Kidney epithelial cell (primary cell): ENCODE measurements at regions not wholly inside any gene's neighbourhood (a gene's known extent, or its start where the extent isn't known, plus 50 kb on each side); places are given as distances from the start of the nearest gene placed in this dataset.

Experiments
- DNase-seq: peaks from one replicate; pipeline ENCODE4 v3.0.0-alpha.2; 2010; ENCODE audit warnings: low read depth
- H3K27me3 ChIP-seq: 2 replicates; pipeline ENCODE4 v1.6.0; 2011; ENCODE audit warnings: low read length; ENCODE audit not compliant: control insufficient read depth, insufficient read depth
- H3K36me3 ChIP-seq: 2 replicates; pipeline ENCODE4 v1.5.1; 2011; ENCODE audit warnings: low read length; ENCODE audit not compliant: control insufficient read depth, insufficient read depth
- H3K4me3 ChIP-seq: 2 replicates; pipeline ENCODE4 v1.5.1; 2011; ENCODE audit warnings: low read depth, mild to moderate bottlenecking, control low read depth, low read length
- CTCF ChIP-seq: IDR thresholded peaks from 2 replicates; pipeline ENCODE4 v1.5.1; 2011; ENCODE audit warnings: mild to moderate bottlenecking, moderate library complexity, low read length, control low read depth, inconsistent platforms; ENCODE audit not compliant: insufficient read depth, poor library complexity, severe bottlenecking

GRCh38 chr3:104385421-104385820 lies 981.3 kb upstream of the ALCAM start:
- Histone ChIP-seq H3K4me3 (no peak overlapping the region), H3K27me3 (no peaks in the 10 kb centered on the region), H3K36me3 (no peaks in the 10 kb centered on the region)
- TF ChIP-seq CTCF, result no peak
- no peak for DNase-seq

- Histone ChIP-seq H3K4me3 (no peak overlapping the region), H3K36me3 (no peaks in the 10 kb centered on the region), H3K27me3 (no peaks in the 10 kb centered on the region)
- no peak for DNase-seq
- TF ChIP-seq CTCF, result no peak
Observed at GRCh38 chr3:104388619-104389018, 978.1 kb upstream of the ALCAM start.

- Histone ChIP-seq H3K27me3 (no peaks in the 10 kb centered on the region), H3K4me3 (no peak overlapping the region), H3K36me3 (no peaks in the 10 kb centered on the region)
- no peak for DNase-seq
- no peak for TF ChIP-seq CTCF
Observed at GRCh38 chr3:104392327-104392726, 974.4 kb upstream of the ALCAM start.

- no peak overlapping the region for H3K4me3 ChIP-seq
- DNase-seq, result no peak
- no peak for TF ChIP-seq CTCF
Observed at GRCh38 chr3:104396974-104397669, 969.6 kb upstream of the ALCAM start.

GRCh38 chr3:104397713-104398112 lies 969.0 kb upstream of the ALCAM start:
- H3K36me3 ChIP-seq, result no peaks in the 10 kb centered on the region
- TF ChIP-seq CTCF, result no peak
- no peak overlapping the region for H3K4me3 ChIP-seq
- DNase-seq, result no peak
- H3K27me3 ChIP-seq, result no peaks in the 10 kb centered on the region

More at GRCh38 chr3:104396974-104397669, 969.6 kb upstream of the ALCAM start:
- no peaks in the 10 kb centered on the region for H3K36me3 ChIP-seq
- H3K27me3 ChIP-seq, result no peaks in the 10 kb centered on the region

GRCh38 chr3:104402902-104403301 lies 963.8 kb upstream of the ALCAM start:
- Histone ChIP-seq H3K36me3 (no peaks in the 10 kb centered on the region), H3K4me3 (no peak overlapping the region), H3K27me3 (no peaks in the 10 kb centered on the region)
- TF ChIP-seq CTCF, result no peak
- DNase-seq, result no peak
